ENCODE measurements at regions not wholly inside any gene's neighbourhood (a gene's known extent, or its start where the extent isn't known, plus 50 kb on each side); places are given as distances from the start of the nearest gene placed in this dataset.

- intact Hi-C loops (cut with DNase I), result no loop called here
- Histone ChIP-seq H3K27ac (peak overlapping the region; percentile 2), H3K4me1 (peaks cover 14% of the 10 kb centered on the region), H3K9me3 (no peaks in the 10 kb centered on the region), H3K27me3 (ENCODE audit: insufficient read depth in 3 of 3, low read length in 2 of 3) (no peaks in the 10 kb centered on the region), H3K4me3 (no peak overlapping the region), H3K36me3 (ENCODE audit: insufficient read depth in 1 of 2, low read depth in 1 of 2) (no peaks in the 10 kb centered on the region)
- 28 to 34% (median 29%) methylated on average over 3 of the region's 3 CpGs for WGBS, 3 donors
- TF ChIP-seq CTCF (IDR thresholded peaks at IDR 0.05), result no peak
- ATAC-seq, result peak in 3 of 4 donors; percentile 58 to 77 (median 73)
- DNase-seq, result no peak
Measured at GRCh38 chr6:40888456-40888990, 150.5 kb downstream of the UNC5CL start.

- Histone ChIP-seq H3K27ac (peak overlapping the region; percentile 2), H3K36me3 (ENCODE audit: insufficient read depth in 1 of 2, low read depth in 1 of 2) (no peaks in the 10 kb centered on the region), H3K4me3 (no peak overlapping the region), H3K27me3 (ENCODE audit: insufficient read depth in 3 of 3, low read length in 2 of 3) (no peaks in the 10 kb centered on the region), H3K9me3 (no peaks in the 10 kb centered on the region), H3K4me1 (peaks cover 14% of the 10 kb centered on the region)
- TF ChIP-seq CTCF (IDR thresholded peaks at IDR 0.05), result no peak
- DNase-seq (no peak), ATAC-seq (peak in 1 of 4 donors; percentile 31)
- intact Hi-C loops (cut with DNase I), result no loop called here
- 52 to 72% (median 53%) methylated on average over 6 of the region's 6 CpGs for WGBS, 3 donors
Measured at GRCh38 chr6:40887792-40888340, 151.2 kb downstream of the UNC5CL start.

- ATAC-seq, result peak in 2 of 4 donors; percentile 17 to 22
- Histone ChIP-seq H3K27me3 (ENCODE audit: insufficient read depth in 3 of 3, low read length in 2 of 3) (no peaks in the 10 kb centered on the region), H3K27ac (no peak overlapping the region), H3K4me1 (peaks cover 14% of the 10 kb centered on the region), H3K4me3 (no peak overlapping the region), H3K9me3 (no peaks in the 10 kb centered on the region), H3K36me3 (ENCODE audit: insufficient read depth in 1 of 2, low read depth in 1 of 2) (no peaks in the 10 kb centered on the region)
- no peak for TF ChIP-seq CTCF (IDR thresholded peaks at IDR 0.05)
- 57 to 84% (median 60%) methylated on average over 8 of the region's 8 CpGs for WGBS, 3 donors
- intact Hi-C loops (cut with DNase I), result no loop called here
- no peak for DNase-seq
Measured at GRCh38 chr6:40887079-40887791, 151.8 kb downstream of the UNC5CL start.

GRCh38 chr6:40885139-40885774, 153.8 kb downstream of the UNC5CL start:
- ATAC-seq, result no peak
- intact Hi-C loops (cut with DNase I), result no loop called here
- 77 to 81% (median 78%) methylated on average over 5 of the region's 5 CpGs for WGBS, 3 donors
- Histone ChIP-seq H3K36me3 (ENCODE audit: insufficient read depth in 1 of 2, low read depth in 1 of 2) (no peaks in the 10 kb centered on the region), H3K27me3 (ENCODE audit: insufficient read depth in 3 of 3, low read length in 2 of 3) (no peaks in the 10 kb centered on the region), H3K4me3 (no peak overlapping the region), H3K4me1 (peaks cover 14% of the 10 kb centered on the region), H3K27ac (no peak overlapping the region), H3K9me3 (no peaks in the 10 kb centered on the region)
- TF ChIP-seq CTCF (IDR thresholded peaks at IDR 0.05), result no peak
- no peak for DNase-seq
